ENCODE measurements at regions not wholly inside any gene's neighbourhood (a gene's known extent, or its start where the extent isn't known, plus 50 kb on each side); places are given as distances from the start of the nearest gene placed in this dataset.
A peak's percentile ranks its signal among the peaks of the same experiment; 100 is the strongest.
"Not testable (repeated sequence)": the region's sequence is repeated elsewhere in the genome, so short reads cannot be mapped to it uniquely, and the experiment has no call there.

DNA sequence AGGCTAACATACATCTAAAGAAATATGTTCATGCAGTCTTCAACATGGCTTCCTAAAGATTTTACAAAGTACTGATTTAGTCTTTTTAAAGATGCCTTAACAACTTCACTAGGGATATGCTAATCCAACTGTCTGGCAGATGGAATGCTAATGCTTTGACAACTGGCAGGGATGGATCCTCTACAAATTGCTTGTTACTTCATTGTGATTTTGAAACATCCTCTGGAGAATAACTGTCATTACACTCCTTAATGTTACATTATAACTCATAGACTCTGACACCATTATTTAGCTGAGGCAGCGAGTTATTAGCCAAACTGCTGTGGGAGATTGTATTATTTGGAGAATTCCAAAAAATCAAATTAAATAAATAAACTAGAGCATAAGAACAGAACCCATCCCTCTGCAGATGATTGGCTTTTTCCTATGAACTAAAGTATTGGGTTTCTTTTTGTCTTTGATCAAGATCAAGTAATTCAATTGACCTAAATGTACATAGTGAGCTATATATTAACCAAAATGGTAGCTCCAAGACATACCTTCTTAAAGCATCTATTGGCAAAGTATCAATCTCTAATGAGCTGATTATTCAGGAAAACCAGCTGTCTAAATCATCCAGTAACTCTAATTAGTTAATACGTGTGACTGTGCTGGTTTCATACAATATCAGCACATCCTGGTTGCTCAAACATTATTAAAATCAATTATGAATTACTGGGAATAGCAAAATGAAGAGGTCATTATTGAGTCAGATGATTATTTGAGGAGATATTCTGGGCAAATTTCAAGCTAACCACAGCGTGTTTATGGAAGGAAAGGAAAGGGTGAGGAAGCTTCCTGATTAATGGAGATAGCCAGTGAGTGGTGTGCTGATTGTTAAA is 321.3 kb upstream of the TFPI start:
- DNase-seq: no peak

GRCh38 chr2:187876554-187876953 is 322.3 kb upstream of the TFPI start:
- no peak for DNase-seq

GRCh38 chr2:187877391-187877790 is 323.2 kb upstream of the TFPI start:
- no peak for DNase-seq

DNA sequence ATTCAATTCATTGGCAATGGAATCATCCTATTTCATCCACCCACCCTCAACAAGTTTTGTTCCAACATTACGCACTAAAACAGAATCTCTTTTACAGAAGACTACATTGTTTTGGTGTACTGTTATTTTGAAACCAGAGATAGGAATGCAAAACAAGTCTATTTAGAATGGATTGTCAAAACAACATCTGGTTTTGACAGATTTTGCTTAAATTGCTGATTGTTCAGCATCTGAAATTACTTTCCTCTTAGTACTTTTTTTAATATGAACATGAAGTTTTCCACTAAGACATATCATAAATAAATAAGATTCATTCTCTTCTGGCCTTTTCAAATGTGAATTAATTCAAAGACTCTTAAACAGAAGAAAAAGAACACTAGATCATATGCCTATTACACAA is 323.9 kb upstream of the TFPI start:
- peak in 1 of 2 donors; percentile 42 for DNase-seq

GRCh38 chr2:187879491-187879890 is 325.3 kb upstream of the TFPI start:
- no peak for DNase-seq

- no peak for DNase-seq
Observed at GRCh38 chr2:187884003-187884402, 329.8 kb upstream of the TFPI start.

DNA sequence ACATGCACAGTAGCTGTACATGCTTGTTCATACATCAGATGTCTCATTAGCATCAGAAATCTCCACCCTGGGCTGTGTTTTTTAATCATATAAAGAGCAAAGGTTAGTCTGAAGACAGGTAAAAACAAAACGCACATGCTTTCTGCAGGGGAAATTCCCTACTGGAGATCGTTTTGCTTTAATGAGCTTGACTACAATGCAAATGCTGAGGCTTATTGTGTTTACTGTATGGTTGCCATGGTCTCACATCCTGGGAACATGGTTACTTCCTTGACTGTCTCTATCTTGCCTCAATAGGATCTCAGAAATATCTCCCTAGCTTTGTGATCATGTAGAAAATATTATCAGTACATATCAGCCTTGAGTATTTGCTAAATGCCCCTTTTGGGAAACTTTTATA is 336.5 kb upstream of the TFPI start:
- no peak for DNase-seq

DNA sequence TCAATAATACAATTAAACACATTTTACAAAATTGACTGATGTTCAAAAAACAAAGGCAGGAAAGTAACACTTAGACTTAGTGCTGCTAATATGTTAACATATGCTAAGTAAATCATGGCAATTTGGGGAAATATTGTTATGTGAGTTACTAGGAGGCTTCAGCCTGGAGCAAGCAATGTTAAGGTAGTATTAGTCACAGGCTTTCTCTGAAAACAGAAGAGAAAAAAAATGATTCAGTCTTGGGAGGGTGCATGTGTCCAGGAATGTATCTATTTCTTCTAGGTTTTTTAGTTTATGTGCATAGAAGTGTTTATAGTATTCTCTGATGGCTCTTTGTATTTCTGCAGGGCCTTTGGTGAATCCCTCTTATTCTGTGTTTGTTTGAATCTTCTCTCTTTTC is 345.8 kb upstream of the TFPI start:
- DNase-seq: no peak

GRCh38 chr2:187906021-187906420 is 351.8 kb upstream of the TFPI start:
- no peak for DNase-seq

DNA sequence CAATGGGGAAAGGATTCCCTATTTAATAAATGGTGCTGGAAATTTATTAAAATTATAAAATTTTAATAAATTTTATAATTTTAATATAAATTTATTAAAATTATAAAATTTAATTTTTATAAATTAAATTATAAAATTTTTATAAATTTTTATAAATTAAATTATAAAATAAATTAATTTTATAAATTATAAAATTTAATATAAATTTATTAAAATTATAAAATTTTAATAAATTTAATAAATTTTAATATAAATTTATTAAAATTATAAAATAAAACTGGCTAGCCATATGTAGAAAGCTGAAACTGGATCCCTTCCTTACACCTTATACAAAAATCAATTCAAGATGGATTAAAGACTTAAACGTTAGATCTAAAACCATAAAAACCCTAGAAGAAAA is 356.7 kb upstream of the TFPI start:
- not testable (repeated sequence) for DNase-seq

DNA sequence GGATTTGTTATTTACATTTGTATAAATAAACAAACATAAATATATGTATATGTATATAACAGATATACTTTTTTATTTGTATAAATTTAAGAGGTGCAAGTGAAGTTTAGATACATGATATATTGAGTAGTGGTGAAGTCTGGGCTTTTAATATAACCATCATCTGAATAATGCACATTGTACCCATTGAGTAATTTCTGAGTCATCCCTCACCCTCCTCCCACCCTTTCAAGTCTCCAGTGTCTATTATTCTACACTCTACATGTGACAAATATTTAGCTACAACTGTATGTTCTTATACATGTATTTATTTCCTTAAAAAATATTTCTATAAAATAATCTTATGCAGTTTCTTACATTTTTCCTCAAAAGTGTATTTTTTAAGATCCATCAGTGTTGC is 358.7 kb upstream of the TFPI start:
- no peak for DNase-seq

DNA sequence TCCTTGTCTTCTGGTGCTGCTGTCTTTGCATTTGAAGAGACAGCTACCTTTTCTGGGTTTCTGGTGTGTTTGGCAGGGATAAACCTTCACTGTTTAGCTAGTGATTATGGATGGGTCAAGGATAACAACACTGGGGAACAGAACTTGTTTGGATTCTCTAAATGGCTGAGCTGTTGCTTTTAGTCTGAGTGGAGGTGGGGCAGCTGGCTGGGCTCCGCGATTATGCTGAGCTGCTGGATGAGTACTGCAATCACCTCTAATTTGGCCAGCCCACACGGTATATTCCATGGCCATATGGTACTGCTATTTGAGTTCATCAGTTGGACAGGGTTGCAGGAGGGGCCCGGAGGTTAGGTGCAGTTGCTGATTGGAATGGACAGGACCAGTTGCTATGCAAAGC is 361.6 kb upstream of the TFPI start:
- no peak for DNase-seq

- DNase-seq: no peak
Observed at GRCh38 chr2:187916799-187917198, 362.6 kb upstream of the TFPI start.

DNA sequence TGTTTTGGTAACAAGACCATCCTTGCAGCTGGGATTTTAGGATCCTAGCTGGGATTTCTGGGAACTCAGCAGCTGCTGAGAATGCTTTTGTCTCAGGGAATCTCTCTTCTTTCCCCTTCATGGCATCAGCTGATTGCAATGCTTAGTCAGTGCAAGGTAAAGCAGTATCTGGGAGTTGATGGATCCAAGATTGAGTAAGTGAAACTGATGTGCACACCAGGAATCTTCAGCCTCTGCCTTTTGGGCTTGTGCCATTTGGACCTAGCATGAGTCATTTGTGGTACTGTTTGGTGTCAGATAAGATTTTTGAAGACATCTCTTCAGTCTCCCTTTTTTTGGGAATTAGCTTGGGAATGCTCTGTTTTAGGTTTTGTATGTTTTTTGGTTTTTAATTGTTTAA is 363.3 kb upstream of the TFPI start:
- no peak for DNase-seq

- no peak for DNase-seq
Observed at GRCh38 chr2:187918996-187919821, 365.0 kb upstream of the TFPI start.

- DNase-seq: no peak
Observed at GRCh38 chr2:187920511-187920910, 366.3 kb upstream of the TFPI start.

GRCh38 chr2:187922846-187923245 is 368.6 kb upstream of the TFPI start:
- no peak for DNase-seq

GRCh38 chr2:187924293-187924692 is 367.4 kb upstream of the GULP1 start:
- DNase-seq: no peak

DNA sequence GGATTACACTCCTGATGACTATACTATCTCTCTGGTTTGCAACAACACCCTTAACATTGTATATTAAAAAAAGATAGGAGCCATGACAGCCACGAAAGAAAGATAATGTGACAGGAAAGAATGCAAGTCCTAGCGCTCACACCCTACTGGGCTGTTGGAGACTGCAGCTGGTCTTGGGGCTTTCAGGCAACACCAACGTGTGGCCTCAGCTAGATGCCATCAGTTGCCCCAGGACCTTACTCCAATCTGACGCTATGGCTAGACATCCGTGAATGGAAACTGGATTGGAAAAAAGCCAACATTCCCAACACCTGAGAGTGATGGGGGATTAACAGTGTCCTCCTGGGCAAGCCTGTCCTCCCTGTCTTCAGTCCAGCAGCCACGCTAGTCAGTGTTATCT is 357.4 kb upstream of the GULP1 start:
- no peak for DNase-seq

DNA sequence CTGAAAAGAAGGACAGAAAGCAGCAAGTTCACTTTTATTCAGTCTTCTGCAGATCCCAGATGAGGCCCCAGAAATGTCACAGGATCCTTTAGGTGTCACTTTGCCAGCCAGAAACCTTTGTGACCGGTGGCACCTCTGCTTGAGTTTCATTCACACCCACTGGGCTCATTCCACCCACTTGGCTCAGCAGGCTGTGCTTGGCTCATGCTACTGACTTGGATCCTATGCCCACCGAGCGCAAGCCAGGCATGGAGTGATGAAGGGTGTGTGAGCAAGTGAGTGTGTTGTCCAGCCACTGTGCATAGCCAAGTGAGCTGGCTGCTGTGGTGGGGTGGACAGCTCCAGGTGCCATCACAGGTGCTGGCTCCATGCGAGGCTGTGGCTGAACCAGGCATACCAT is 357.0 kb upstream of the GULP1 start:
- DNase-seq: no peak

DNA sequence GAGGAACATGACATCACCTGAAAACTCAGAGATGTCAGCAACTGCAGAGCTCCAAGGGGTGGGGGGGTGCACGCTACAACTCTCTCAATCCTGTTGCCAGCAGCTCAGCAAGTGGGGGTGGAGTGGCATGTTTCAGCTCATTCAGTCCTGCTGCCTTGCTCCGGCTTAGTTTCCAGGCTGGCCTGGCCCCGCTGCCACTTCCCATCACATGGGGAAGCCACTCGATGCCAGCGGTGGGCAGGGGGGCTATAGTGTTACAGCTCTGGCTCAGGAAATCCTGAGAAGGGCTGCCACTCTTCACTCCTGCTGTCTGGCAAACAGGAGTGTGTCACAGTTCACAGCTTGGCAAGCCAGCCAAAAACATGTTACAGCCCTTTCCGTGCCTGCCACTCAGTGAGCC is 356.5 kb upstream of the GULP1 start:
- no peak for DNase-seq

- DNase-seq: no peak
Observed at GRCh38 chr2:187936228-187936627, 355.4 kb upstream of the GULP1 start.

GRCh38 chr2:187939180-187939579 is 352.5 kb upstream of the GULP1 start:
- no peak for DNase-seq

GRCh38 chr2:187942876-187943275 is 348.8 kb upstream of the GULP1 start:
- DNase-seq: no peak
